ENCODE measurements at regions not wholly inside any gene's neighbourhood (a gene's known extent, or its start where the extent isn't known, plus 50 kb on each side); places are given as distances from the start of the nearest gene placed in this dataset.
"Not testable (repeated sequence)": the region's sequence is repeated elsewhere in the genome, so short reads cannot be mapped to it uniquely, and the experiment has no call there.

GRCh38 chr6:27668442-27669294 lies 195.8 kb upstream of the ZNF184 start:
- DNase-seq, result peak; percentile 59 to 86

- DNase-seq, result no peak
Observed at GRCh38 chr6:27667657-27668441, 194.9 kb upstream of the ZNF184 start.

GRCh38 chr6:27667016-27667656 lies 194.2 kb upstream of the ZNF184 start:
- no peak for DNase-seq

GRCh38 chr6:27662769-27663168 lies 189.9 kb upstream of the ZNF184 start:
- no peak for DNase-seq

GRCh38 chr6:27662212-27662611 lies 189.3 kb upstream of the ZNF184 start:
- not testable (repeated sequence) for DNase-seq

GRCh38 chr6:27653143-27653825 lies 180.4 kb upstream of the ZNF184 start:
- DNase-seq, result not testable (repeated sequence)

GRCh38 chr6:27651371-27651732 lies 178.4 kb upstream of the ZNF184 start:
- DNase-seq, result no peak

GRCh38 chr6:27650620-27651370 lies 177.9 kb upstream of the ZNF184 start:
- peak; percentile 50 to 75 for DNase-seq

- DNase-seq, result no peak
Observed at GRCh38 chr6:27644528-27644927, 171.6 kb upstream of the ZNF184 start.

- no peak for DNase-seq
Observed at GRCh38 chr6:27642744-27643456, 170.0 kb upstream of the ZNF184 start.

- not testable (repeated sequence) for DNase-seq
Observed at GRCh38 chr6:27635886-27636285, 163.0 kb upstream of the ZNF184 start.

- not testable (repeated sequence) for DNase-seq
Observed at GRCh38 chr6:27633221-27633688, 160.3 kb upstream of the ZNF184 start.

GRCh38 chr6:27631609-27631916 lies 158.7 kb upstream of the ZNF184 start:
- no peak for DNase-seq

GRCh38 chr6:27630727-27631608 lies 158.1 kb upstream of the ZNF184 start:
- DNase-seq, result peak; percentile 50 to 80

GRCh38 chr6:27624694-27625262 lies 151.9 kb upstream of the ZNF184 start:
- no peak for DNase-seq

GRCh38 chr6:27623103-27623502 lies 150.2 kb upstream of the ZNF184 start:
- no peak for DNase-seq

- no peak for DNase-seq
Observed at GRCh38 chr6:27619436-27619835, 146.5 kb upstream of the ZNF184 start.

- DNase-seq, result no peak
Observed at GRCh38 chr6:27617700-27618689, 145.1 kb upstream of the ZNF184 start.

Measured in stimulated activated CD4-positive, alpha-beta T cell treated with anti-CD3 and anti-CD28 coated beads, Interleukin-2, amount 100 ng/mL, for 24 hours (primary cell).